Hepatocyte (in vitro differentiated cells): ENCODE measurements at regions not wholly inside any gene's neighbourhood (a gene's known extent, or its start where the extent isn't known, plus 50 kb on each side); places are given as distances from the start of the nearest gene placed in this dataset.

Experiments
- DNase-seq: peaks from one replicate; pipeline ENCODE4 v3.0.0-alpha.2; 2016; ENCODE audit warnings: low spot score
- H2AFZ ChIP-seq: fragments of 200-600 bp; sonication (generic); 2 replicates; pipeline ENCODE4 v1.6.0; 2016; ENCODE audit warnings: antibody characterized with exemption, mild to moderate bottlenecking
- H3K27ac ChIP-seq: fragments of 200-600 bp; sonication (generic); 2 replicates; pipeline ENCODE4 v1.5.1; 2016; ENCODE audit warnings: mild to moderate bottlenecking
- H3K27me3 ChIP-seq: fragments of 200-600 bp; sonication (generic); 2 replicates; pipeline ENCODE4 v1.6.1; 2016
- H3K36me3 ChIP-seq: fragments of 200-600 bp; sonication (generic); replicated peaks from 2 replicates; pipeline ENCODE4 v1.5.1; 2016; ENCODE audit warnings: low read depth; ENCODE audit not compliant: insufficient read depth
- H3K4me1 ChIP-seq: fragments of 200-600 bp; sonication (generic); 2 replicates; pipeline ENCODE4 v1.5.1; 2016; ENCODE audit warnings: mild to moderate bottlenecking, moderate library complexity; ENCODE audit not compliant: insufficient read depth
- H3K4me2 ChIP-seq: fragments of 200-600 bp; sonication (generic); 2 replicates; pipeline ENCODE4 v1.6.0; 2016
- H3K4me3 ChIP-seq: fragments of 200-600 bp; sonication (generic); 2 replicates; pipeline ENCODE4 v1.5.1; 2016; ENCODE audit warnings: mild to moderate bottlenecking
- H3K79me2 ChIP-seq: fragments of 200-600 bp; sonication (generic); 2 replicates; pipeline ENCODE4 v1.6.0; 2017; ENCODE audit warnings: mild to moderate bottlenecking
- H3K9me2 ChIP-seq: fragments of 200-600 bp; sonication (generic); replicated peaks from 2 replicates; pipeline ENCODE4 v1.6.0; 2017; ENCODE audit warnings: mild to moderate bottlenecking; ENCODE audit not compliant: insufficient read depth
- H3K9me3 ChIP-seq: fragments of 200-600 bp; sonication (generic); 2 replicates; pipeline ENCODE4 v1.5.1; 2016; ENCODE audit warnings: low read depth, mild to moderate bottlenecking
- H4K20me1 ChIP-seq: fragments of 200-600 bp; sonication (generic); 2 replicates; pipeline ENCODE4 v1.6.0; 2016; ENCODE audit warnings: mild to moderate bottlenecking; ENCODE audit not compliant: insufficient read depth, poor library complexity, severe bottlenecking
- CTCF ChIP-seq: fragments of 200-600 bp; sonication (generic); IDR thresholded peaks from 2 replicates; pipeline ENCODE4 v1.5.1; 2016; ENCODE audit warnings: antibody characterized with exemption, mild to moderate bottlenecking; ENCODE audit not compliant: poor library complexity
- EZH2 ChIP-seq: fragments of 200-600 bp; sonication (generic); IDR thresholded peaks from 2 replicates; pipeline ENCODE4 v1.6.1; 2016; ENCODE audit warnings: antibody characterized with exemption, mild to moderate bottlenecking, borderline replicate concordance
- EZH2phosphoT487 ChIP-seq: fragments of 200-600 bp; sonication (generic); IDR thresholded peaks from one replicate; pipeline ENCODE4 v1.6.1; 2018; ENCODE audit warnings: antibody characterized with exemption, mild to moderate bottlenecking, low read depth, moderate library complexity; ENCODE audit not compliant: unreplicated experiment, severe bottlenecking
- WGBS: methylation state at CpG from one replicate; pipeline ENCODE4 v1.1.6; 2016; ENCODE audit warnings: low lambda C conversion rate; ENCODE audit errors: missing lambda C conversion rate; 5-methylcytosine and 5-hydroxymethylcytosine counted together

DNA sequence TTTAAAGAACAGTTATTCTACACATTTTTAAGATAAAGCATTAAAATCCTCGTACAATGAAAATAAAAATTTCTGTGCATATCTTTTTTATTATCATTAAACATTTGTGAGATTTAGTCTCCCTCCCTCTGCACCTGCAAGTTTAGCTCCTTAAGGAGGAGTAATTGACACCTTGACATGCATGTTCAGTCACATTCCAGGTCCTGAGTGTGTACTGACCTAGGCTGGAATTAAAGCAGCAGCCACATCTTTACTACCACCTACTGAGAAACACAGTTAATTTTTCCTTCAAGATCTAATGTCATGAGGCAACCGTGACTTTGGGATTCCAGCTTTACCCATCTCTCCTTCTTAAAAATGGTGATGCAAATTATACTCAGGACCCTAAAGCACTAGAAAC lies 123.1 kb upstream of the FREM2 start:
- Histone ChIP-seq H3K79me2 (no peaks in the 10 kb centered on the region), H2AFZ (no peak overlapping the region), H3K9me3 (no peaks in the 10 kb centered on the region), H3K36me3 (no peaks in the 10 kb centered on the region), H3K9me2 (no peaks in the 10 kb centered on the region), H3K4me2 (no peak overlapping the region), H3K27ac (no peak overlapping the region), H3K4me3 (no peak overlapping the region), H3K27me3 (no peaks in the 10 kb centered on the region), H3K4me1 (peaks cover 6% of the 10 kb centered on the region), H4K20me1 (no peaks in the 10 kb centered on the region)
- no peak for DNase-seq
- TF ChIP-seq EZH2 (no peak), EZH2phosphoT487 (no peak), CTCF (no peak)
- 82% methylated on average over 2 of the region's 2 CpGs for WGBS

DNA sequence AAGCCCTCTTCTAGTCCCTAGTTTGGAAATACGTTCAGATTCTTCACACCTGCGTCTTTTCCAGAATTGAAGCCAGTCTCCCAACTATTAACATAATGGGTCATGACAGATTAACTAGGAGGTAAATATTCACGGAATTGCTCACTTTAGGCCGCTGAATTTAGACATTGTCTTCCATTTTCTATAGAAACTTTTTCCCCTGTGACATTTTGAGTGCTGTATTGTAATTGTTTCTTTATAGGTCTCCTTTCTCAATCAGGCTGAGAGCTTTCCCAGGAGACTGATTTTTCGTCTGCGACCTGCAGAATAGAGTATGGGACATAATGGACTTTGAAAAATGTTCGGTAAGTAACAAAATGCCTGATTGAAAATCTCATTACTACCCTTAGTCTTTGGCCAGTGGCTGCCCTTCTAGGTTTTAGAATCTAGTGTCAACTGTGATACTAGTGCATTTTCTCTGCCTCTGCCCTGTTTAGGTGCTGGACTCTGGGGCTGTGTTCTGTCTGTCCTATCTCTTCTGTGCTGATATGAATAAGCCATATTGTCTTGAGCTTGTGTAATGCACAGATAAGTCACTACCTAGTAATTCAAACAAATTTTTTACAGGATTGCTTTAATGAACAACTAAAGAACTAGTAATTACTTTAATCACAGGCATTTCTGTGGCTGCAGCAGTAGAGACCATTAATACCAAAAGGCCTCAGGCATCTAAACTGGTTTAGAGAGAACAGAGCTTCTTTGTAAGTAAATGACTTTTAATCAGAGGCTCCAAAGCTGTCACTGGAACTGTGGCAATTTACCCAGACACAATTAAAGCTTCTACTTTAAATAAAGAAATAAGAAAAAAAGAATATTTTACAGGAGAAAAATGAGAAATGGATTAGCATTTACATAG lies 122.4 kb upstream of the FREM2 start:
- H3K27ac ChIP-seq: no peak overlapping the region
- H3K4me2 ChIP-seq: no peak overlapping the region
- H3K36me3 ChIP-seq: no peaks in the 10 kb centered on the region
- H3K79me2 ChIP-seq: no peaks in the 10 kb centered on the region
- no peaks in the 10 kb centered on the region for H4K20me1 ChIP-seq
- no peak overlapping the region for H3K4me3 ChIP-seq
- no peaks in the 10 kb centered on the region for H3K9me2 ChIP-seq
- TF ChIP-seq EZH2phosphoT487 (no peak), CTCF (no peak), EZH2 (no peak)
- no peaks in the 10 kb centered on the region for H3K9me3 ChIP-seq
- DNase-seq: no peak
- 75% methylated on average over 7 of the region's 7 CpGs for WGBS
- H3K27me3 ChIP-seq: no peaks in the 10 kb centered on the region
- H3K4me1 ChIP-seq: peaks cover 6% of the 10 kb centered on the region
- no peak overlapping the region for H2AFZ ChIP-seq

- Histone ChIP-seq H3K79me2 (no peaks in the 10 kb centered on the region), H3K9me2 (no peaks in the 10 kb centered on the region), H2AFZ (no peak overlapping the region), H3K27me3 (no peaks in the 10 kb centered on the region), H3K4me1 (peaks cover 6% of the 10 kb centered on the region), H3K4me2 (no peak overlapping the region), H4K20me1 (no peaks in the 10 kb centered on the region), H3K4me3 (no peak overlapping the region), H3K9me3 (no peaks in the 10 kb centered on the region), H3K36me3 (no peaks in the 10 kb centered on the region), H3K27ac (peak overlapping the region; percentile 26)
- DNase-seq: no peak
- TF ChIP-seq EZH2 (no peak), EZH2phosphoT487 (no peak), CTCF (no peak)
- WGBS: 76% methylated on average over 4 of the region's 4 CpGs
Observed at GRCh38 chr13:38566023-38566422, 120.9 kb upstream of the FREM2 start.
